ENCODE measurements at regions not wholly inside any gene's neighbourhood (a gene's known extent, or its start where the extent isn't known, plus 50 kb on each side); places are given as distances from the start of the nearest gene placed in this dataset.
A peak's percentile ranks its signal among the peaks of the same experiment; 100 is the strongest.
"Not testable (repeated sequence)": the region's sequence is repeated elsewhere in the genome, so short reads cannot be mapped to it uniquely, and the experiment has no call there.

- DNase-seq (ENCODE audit: low read depth), result not testable (repeated sequence)
Measured at GRCh38 chr1:849873-850272, 73.8 kb upstream of the SAMD11 start.

DNA sequence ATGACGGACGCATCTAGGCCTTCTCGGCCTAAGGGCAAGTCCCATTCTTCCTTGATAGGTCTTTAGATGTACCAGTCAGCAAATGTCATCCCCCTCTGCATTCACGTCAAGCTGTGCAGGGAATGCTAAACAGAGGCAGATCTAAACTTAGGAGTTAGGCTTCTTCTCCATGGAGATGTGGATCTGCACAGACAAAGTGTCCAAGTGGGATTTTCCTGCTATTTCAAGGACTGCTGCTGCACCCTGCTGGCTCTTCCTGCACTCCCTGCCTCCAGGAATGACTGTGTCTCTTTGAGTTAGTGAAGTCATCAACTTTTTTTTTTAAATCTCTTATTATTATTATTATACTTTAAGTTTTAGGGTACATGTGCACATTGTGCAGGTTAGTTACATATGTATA, 73.4 kb upstream of the SAMD11 start:
- not testable (repeated sequence) for DNase-seq (ENCODE audit: low read depth)

GRCh38 chr1:851398-851797, 72.3 kb upstream of the SAMD11 start:
- not testable (repeated sequence) for DNase-seq (ENCODE audit: low read depth)

- not testable (repeated sequence) for DNase-seq (ENCODE audit: low read depth)
Measured at GRCh38 chr1:851841-852240, 71.9 kb upstream of the SAMD11 start.

DNA sequence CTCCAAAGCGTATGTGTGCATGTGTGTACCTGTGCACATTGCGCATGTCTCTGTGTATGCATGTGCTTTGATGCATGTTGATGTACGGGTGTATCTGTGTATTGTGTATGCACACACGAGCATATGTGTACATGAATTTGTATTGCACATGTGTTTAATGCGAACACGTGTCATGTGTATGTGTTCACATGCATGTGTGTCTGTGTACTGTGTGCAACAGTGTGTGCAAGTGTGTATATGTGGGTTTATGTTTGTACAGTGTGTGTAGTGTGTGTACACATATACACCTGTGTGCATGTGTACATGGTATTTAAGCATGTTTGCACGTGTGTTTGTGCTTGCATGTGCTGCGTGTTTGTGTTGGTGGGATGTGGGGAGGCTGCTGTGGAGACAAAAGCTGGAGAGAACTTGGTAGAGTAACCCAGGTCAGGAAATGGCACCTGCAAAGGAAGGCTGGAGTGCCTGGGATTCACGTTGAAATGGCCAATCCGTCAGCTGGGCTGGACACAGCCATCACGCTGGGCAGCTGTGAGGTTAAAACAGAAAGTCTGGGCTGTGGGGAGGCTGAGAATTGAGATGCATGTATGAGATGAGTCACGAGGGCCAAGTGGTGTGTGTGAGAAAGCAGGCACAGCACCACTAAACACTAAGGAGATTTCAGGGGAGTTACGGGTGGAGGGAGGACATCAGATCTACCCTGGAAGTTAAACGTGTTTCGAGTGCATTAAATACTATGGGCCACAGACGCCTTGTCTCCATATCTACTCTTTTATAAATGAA, 68.3 kb upstream of the SAMD11 start:
- not testable (repeated sequence) for DNase-seq (ENCODE audit: low read depth)

GRCh38 chr1:856541-857057, 67.1 kb upstream of the SAMD11 start:
- not testable (repeated sequence) for DNase-seq (ENCODE audit: low read depth)

GRCh38 chr1:857926-858648, 65.6 kb upstream of the SAMD11 start:
- not testable (repeated sequence) for DNase-seq (ENCODE audit: low read depth)

DNA sequence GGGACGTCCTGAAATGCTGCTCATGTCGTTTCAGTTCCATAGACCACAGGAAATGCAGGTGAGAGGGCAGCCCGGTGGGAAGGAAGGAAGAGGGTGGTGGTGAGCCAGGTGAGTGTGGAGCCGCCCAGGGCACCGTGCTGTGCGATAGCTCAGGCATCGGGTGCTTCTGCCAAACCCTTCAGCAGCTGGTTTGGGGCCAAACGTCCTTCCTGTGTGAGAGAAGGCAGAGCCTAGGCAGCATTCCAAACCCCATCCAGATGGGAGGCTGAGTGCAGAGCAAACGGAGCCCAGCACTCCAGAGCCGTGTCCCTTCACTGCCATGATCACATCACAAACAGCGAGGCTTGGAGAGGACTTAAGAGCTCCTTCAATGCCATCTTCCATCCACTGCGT, 65.1 kb upstream of the SAMD11 start:
- DNase-seq (ENCODE audit: low read depth), result peak; percentile 51

- not testable (repeated sequence) for DNase-seq (ENCODE audit: low read depth)
Measured at GRCh38 chr1:860941-861340, 62.8 kb upstream of the SAMD11 start.

DNA sequence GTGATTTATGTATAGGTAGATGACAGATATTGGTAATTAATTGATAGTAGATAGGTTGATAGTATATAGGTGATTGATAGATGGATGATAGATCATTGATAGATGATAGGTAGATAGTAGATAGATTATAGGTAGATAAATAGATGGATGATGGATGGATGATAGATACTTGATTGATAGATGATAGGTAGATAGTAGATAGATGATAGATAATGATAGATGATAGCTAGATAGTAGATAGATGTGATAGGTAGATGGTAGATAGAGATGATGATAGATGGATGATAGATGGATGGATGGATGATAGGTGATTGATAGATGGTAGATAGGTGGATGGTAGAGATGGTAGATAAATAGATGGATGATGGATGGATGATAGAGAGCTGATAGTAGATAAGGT, 62.0 kb upstream of the SAMD11 start:
- DNase-seq (ENCODE audit: low read depth), result no peak

GRCh38 chr1:862601-863000, 61.1 kb upstream of the SAMD11 start:
- not testable (repeated sequence) for DNase-seq (ENCODE audit: low read depth)

DNA sequence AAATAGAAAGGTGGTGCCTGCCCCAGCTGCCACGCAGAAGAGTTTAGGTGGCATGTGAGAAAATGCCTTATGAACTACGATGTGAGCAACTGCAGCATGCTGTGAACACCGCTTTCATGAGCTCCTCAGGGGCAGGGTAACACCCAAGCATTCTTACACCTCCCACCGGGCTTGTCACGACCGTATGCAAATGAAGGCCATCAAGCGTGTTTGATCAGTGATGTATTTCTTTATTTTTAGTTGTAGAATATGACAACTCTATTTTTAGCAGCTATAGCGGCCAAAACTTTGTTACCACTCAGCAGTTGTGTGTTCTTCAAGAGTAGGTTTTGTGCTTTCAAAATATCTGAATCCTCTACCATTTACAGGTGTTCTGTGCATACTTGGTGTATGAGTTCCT, 58.1 kb upstream of the SAMD11 start:
- DNase-seq (ENCODE audit: low read depth), result not testable (repeated sequence)

DNA sequence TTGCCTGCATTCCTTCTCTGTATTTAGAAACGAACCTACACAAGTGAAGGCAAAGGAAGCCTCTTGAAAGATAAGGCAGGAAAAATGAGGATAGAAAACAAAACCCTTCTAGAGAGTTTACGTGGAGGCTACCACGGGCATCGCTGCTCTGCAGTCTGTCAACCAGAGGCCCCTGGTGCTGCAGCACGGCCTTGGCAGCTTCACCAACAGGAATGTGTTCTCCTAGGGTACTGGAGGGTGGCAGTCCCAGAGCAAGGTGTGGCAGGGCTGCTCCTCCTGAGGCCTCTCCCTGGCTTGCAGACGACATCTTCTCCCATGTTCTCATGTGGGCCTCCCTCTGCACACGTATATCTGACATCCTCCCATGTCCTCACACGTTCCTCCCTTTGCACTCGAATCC, 57.6 kb upstream of the SAMD11 start:
- no peak for DNase-seq (ENCODE audit: low read depth)

DNA sequence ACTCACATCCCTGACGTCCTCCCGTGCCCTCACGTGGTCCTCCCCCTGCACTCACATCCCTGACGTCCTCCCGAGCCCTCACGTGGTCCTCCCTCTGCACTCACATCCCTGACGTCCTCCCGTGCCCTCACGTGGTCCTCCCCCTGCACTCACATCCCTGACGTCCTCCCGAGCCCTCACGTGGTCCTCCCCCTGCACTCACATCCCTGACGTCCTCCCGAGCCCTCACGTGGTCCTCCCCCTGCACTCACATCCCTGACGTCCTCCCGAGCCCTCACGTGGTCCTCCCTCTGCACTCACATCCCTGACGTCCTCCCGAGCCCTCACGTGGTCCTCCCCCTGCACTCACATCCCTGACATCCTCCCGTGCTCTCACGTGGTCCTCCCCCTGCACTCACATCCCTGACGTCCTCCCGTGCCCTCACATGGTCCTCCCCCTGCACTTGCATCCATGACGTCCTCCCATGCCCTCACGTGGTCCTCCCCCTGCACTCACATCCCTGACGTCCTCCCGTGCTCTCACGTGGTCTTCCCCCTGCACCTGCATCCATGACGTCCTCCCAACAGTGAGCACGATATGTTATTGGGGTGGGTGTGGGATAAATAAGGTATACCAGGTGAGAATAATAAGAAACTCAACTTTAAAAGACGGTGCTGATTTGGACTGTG, 57.0 kb upstream of the SAMD11 start:
- DNase-seq (ENCODE audit: low read depth), result not testable (repeated sequence)

DNA sequence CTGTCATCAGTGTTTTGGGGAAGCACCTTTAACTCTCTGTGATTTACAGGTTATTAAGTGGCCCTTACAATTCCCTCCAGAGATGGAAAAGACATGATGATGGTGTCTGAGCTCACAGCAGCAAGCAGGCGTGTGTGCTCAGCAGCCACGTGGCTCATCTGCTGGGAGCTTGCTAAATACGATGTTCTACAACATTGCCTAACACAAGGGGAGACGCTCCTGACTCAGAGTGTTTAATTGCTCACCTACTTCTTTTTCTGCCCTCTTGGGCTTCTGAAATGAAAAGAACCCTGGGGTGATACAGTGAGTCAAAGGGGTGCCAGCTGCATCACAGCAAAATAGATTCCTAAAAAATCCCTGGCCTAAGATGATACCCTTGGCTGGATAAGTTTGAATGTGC, 56.2 kb upstream of the SAMD11 start:
- not testable (repeated sequence) for DNase-seq (ENCODE audit: low read depth)

- no peak for DNase-seq (ENCODE audit: low read depth)
Measured at GRCh38 chr1:869499-870244, 54.1 kb upstream of the SAMD11 start.
